HL-60 (cell line): ENCODE measurements at regions not wholly inside any gene's neighbourhood (a gene's known extent, or its start where the extent isn't known, plus 50 kb on each side); places are given as distances from the start of the nearest gene placed in this dataset.

Source experiments
- DNase-seq, 2 experiments: peaks; one replicate each; pipeline ENCODE4 v3.0.0-alpha.2; 2010 to 2020; ENCODE audit warnings: low read depth in 1 of 2, low spot score in 1 of 2
- H3K27ac ChIP-seq: fragments of 250-450 bp; sonication (Bioruptor Pico); replicated peaks from 2 replicates; pipeline ENCODE4 v1.5.1; 2020; ENCODE audit warnings: mild to moderate bottlenecking, moderate library complexity
- H3K27me3 ChIP-seq: fragments of 250-450 bp; sonication (Bioruptor Pico); 2 replicates; pipeline ENCODE4 v1.5.1; 2021; ENCODE audit warnings: mild to moderate bottlenecking, moderate library complexity; ENCODE audit not compliant: insufficient read depth, poor library complexity, severe bottlenecking
- H3K4me3 ChIP-seq: replicated peaks from 2 replicates; pipeline ENCODE4 v1.5.1; 2011; ENCODE audit warnings: mild to moderate bottlenecking, control low read depth, low read length; ENCODE audit not compliant: insufficient read depth
- CTCF ChIP-seq: IDR thresholded peaks from one replicate; pipeline ENCODE4 v1.5.1; 2011; ENCODE audit warnings: low read length, control low read depth, inconsistent platforms; ENCODE audit not compliant: insufficient read depth
- GABPA ChIP-seq: IDR thresholded peaks from 2 replicates; pipeline ENCODE4 v1.6.1; 2012; ENCODE audit warnings: low read depth
- POLR2AphosphoS5 ChIP-seq: IDR thresholded peaks from 2 replicates; pipeline ENCODE4 v1.6.1; 2012; ENCODE audit warnings: low read depth
- REST ChIP-seq: IDR thresholded peaks from 2 replicates; pipeline ENCODE4 v1.6.1; 2012; ENCODE audit warnings: low read depth; ENCODE audit not compliant: insufficient replicate concordance
- SPI1 ChIP-seq: IDR thresholded peaks from 2 replicates; pipeline ENCODE4 v1.6.1; 2012; ENCODE audit warnings: low read depth, mild to moderate bottlenecking, borderline replicate concordance

GRCh38 chr12:74193191-74193590, 344.4 kb upstream of the ATXN7L3B start:
- no peak overlapping the region for H3K4me3 ChIP-seq
- no peak for TF ChIP-seq GABPA
- H3K27me3 ChIP-seq: no peaks in the 10 kb centered on the region
- DNase-seq: no peak
- no peak overlapping the region for H3K27ac ChIP-seq

- H3K27ac ChIP-seq: no peak overlapping the region
- no peak for DNase-seq
- no peaks in the 10 kb centered on the region for H3K27me3 ChIP-seq
- TF ChIP-seq CTCF (no peak), SPI1 (no peak), REST (no peak), GABPA (no peak), POLR2AphosphoS5 (no peak)
- no peak overlapping the region for H3K4me3 ChIP-seq
Measured at GRCh38 chr12:74204236-74204635, 333.4 kb upstream of the ATXN7L3B start.

- no peak overlapping the region for H3K4me3 ChIP-seq
- no peak overlapping the region for H3K27ac ChIP-seq
- TF ChIP-seq POLR2AphosphoS5 (no peak), REST (no peak), CTCF (no peak), GABPA (no peak), SPI1 (no peak)
- H3K27me3 ChIP-seq: no peaks in the 10 kb centered on the region
- no peak for DNase-seq
Measured at GRCh38 chr12:74227846-74228545, 309.6 kb upstream of the ATXN7L3B start.

GRCh38 chr12:74229671-74230070, 308.0 kb upstream of the ATXN7L3B start:
- TF ChIP-seq CTCF (no peak), GABPA (no peak), REST (no peak), POLR2AphosphoS5 (no peak), SPI1 (no peak)

More at GRCh38 chr12:74229671-74230070, 308.0 kb upstream of the ATXN7L3B start:
- Histone ChIP-seq H3K27ac (no peak overlapping the region), H3K4me3 (no peak overlapping the region), H3K27me3 (no peaks in the 10 kb centered on the region)
- DNase-seq: no peak
